ENCODE measurements at regions not wholly inside any gene's neighbourhood (a gene's known extent, or its start where the extent isn't known, plus 50 kb on each side); places are given as distances from the start of the nearest gene placed in this dataset.

- no peak for DNase-seq
Measured at GRCh38 chr1:208866386-208866955, 622.3 kb upstream of the PLXNA2 start.

- no peak for DNase-seq
Measured at GRCh38 chr1:208868554-208868953, 624.4 kb upstream of the PLXNA2 start.

GRCh38 chr1:208874915-208875314 lies 630.7 kb upstream of the PLXNA2 start:
- DNase-seq: no peak

- DNase-seq: no peak
Measured at GRCh38 chr1:208879022-208879421, 634.8 kb upstream of the PLXNA2 start.

GRCh38 chr1:208880433-208881100 lies 636.4 kb upstream of the PLXNA2 start:
- no peak for DNase-seq

GRCh38 chr1:208885060-208885459 lies 640.9 kb upstream of the PLXNA2 start:
- DNase-seq: no peak

- no peak for DNase-seq
Measured at GRCh38 chr1:208885650-208886049, 641.5 kb upstream of the PLXNA2 start.

GRCh38 chr1:208888376-208888775 lies 644.2 kb upstream of the PLXNA2 start:
- DNase-seq: no peak

GRCh38 chr1:208892147-208892546 lies 648.0 kb upstream of the PLXNA2 start:
- DNase-seq: no peak

GRCh38 chr1:208893251-208893650 lies 649.1 kb upstream of the PLXNA2 start:
- DNase-seq: no peak

GRCh38 chr1:208895181-208895580 lies 651.0 kb upstream of the PLXNA2 start:
- no peak for DNase-seq

- DNase-seq: no peak
Measured at GRCh38 chr1:208895820-208896219, 651.6 kb upstream of the PLXNA2 start.

GRCh38 chr1:208896768-208897167 lies 652.6 kb upstream of the PLXNA2 start:
- DNase-seq: no peak

- DNase-seq: no peak
Measured at GRCh38 chr1:208899438-208899837, 655.3 kb upstream of the PLXNA2 start.

GRCh38 chr1:208903251-208903905 lies 659.2 kb upstream of the PLXNA2 start:
- no peak for DNase-seq

- DNase-seq: no peak
Measured at GRCh38 chr1:208907790-208908189, 663.6 kb upstream of the PLXNA2 start.

GRCh38 chr1:208909011-208909984 lies 665.1 kb upstream of the PLXNA2 start:
- DNase-seq: no peak

GRCh38 chr1:208910161-208910560 lies 666.0 kb upstream of the PLXNA2 start:
- no peak for DNase-seq

- DNase-seq: no peak
Measured at GRCh38 chr1:208917281-208917680, 666.2 kb upstream of the CAMK1G start.

GRCh38 chr1:208917723-208918122 lies 665.8 kb upstream of the CAMK1G start:
- no peak for DNase-seq

GRCh38 chr1:208918160-208918559 lies 665.4 kb upstream of the CAMK1G start:
- DNase-seq: no peak

GRCh38 chr1:208919371-208919770 lies 664.1 kb upstream of the CAMK1G start:
- no peak for DNase-seq

GRCh38 chr1:208921259-208921658 lies 662.3 kb upstream of the CAMK1G start:
- DNase-seq: no peak

Measured in NCI-H1105 treated with DMSO at 0.1 percent for 48 hours (cell line).